Skeletal muscle tissue (tissue), 3 donors: ENCODE measurements at regions not wholly inside any gene's neighbourhood (a gene's known extent, or its start where the extent isn't known, plus 50 kb on each side); places are given as distances from the start of the nearest gene placed in this dataset.
A peak's percentile ranks its signal among the peaks of the same experiment; 100 is the strongest.
"Not testable (repeated sequence)": the region's sequence is repeated elsewhere in the genome, so short reads cannot be mapped to it uniquely, and the experiment has no call there.

Source experiments
- H3K27ac ChIP-seq: one replicate; pipeline ENCODE4 v1.7.0; 2013; ENCODE audit warnings: mild to moderate bottlenecking, low read depth, low read length, inconsistent platforms
- H3K27me3 ChIP-seq, 3 donors: one replicate each; pipeline ENCODE4 v1.7.0; 2013; ENCODE audit warnings: low read length in 3 of 3; ENCODE audit not compliant: control insufficient read depth in 3 of 3, insufficient read depth in 3 of 3
- H3K36me3 ChIP-seq, 3 donors: one replicate each; pipeline ENCODE4 v1.7.0; 2013; ENCODE audit warnings: low read length in 3 of 3; ENCODE audit not compliant: control insufficient read depth in 3 of 3, insufficient read depth in 3 of 3
- H3K4me1 ChIP-seq, 3 donors: one replicate each; pipeline ENCODE4 v1.7.0; 2013; ENCODE audit warnings: low read length in 3 of 3, mild to moderate bottlenecking in 3 of 3; ENCODE audit not compliant: control insufficient read depth in 3 of 3, insufficient read depth in 3 of 3
- H3K4me3 ChIP-seq, 3 donors: one replicate each; pipeline ENCODE4 v1.7.0; 2013; ENCODE audit warnings: low read length in 3 of 3
- H3K9ac ChIP-seq, 3 donors: one replicate each; pipeline ENCODE4 v1.7.0; 2013; ENCODE audit warnings: low read length in 3 of 3, mild to moderate bottlenecking in 3 of 3, moderate library complexity in 2 of 3, low read depth in 1 of 3
- H3K9me3 ChIP-seq, 3 donors: one replicate each; pipeline ENCODE4 v1.7.0; 2013; ENCODE audit warnings: low read length in 3 of 3; ENCODE audit not compliant: control insufficient read depth in 3 of 3
- donor health status: Osteomylitis.

DNA sequence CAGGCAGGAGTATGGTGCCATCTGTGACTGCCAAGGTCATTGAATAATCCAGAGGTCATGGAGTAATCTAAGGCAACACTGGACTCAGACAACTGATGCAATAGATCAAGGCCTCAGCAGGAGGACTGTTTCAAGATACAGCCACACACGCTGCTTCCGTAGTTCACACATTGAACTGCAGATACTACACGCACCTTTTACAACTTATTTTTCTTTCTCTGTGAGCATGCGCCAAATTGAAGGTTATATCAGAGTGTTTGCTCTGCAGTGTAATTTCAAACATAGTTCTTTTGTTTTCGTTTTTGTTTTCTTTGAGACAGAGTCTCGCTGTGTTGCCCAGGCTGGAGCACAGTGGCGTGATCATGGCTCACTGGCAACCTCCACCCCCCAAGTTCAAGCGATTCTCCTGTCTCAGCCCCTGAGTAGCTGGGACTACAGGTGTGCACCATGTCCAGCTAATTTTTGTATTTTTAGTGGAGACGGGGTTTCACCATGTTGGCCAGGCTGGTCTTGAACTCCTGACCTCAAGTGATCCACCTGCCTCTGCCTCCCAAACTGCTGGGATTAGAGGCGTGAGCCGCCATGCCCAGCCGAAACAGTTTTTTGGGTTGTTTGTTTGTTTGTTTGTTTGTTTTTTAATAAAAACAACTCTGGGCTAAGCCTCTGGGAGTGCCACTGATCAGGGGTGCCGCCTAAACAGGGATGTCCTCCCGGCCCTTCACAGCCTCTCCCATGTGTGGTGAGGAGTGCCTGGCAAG is 96.6 kb upstream of the NAA20 start:
- H3K27me3 ChIP-seq, result no peaks in the 10 kb centered on the region
- H3K9ac ChIP-seq, result peak overlapping the region; percentile 58 to 77 (median 71)
- H3K36me3 ChIP-seq, result no peaks in the 10 kb centered on the region
- H3K9me3 ChIP-seq, result no peaks in the 10 kb centered on the region
- H3K27ac ChIP-seq, result peak overlapping the region; percentile 90
- H3K4me1 ChIP-seq, result peaks cover 56 to 58% (median 57%) of the 10 kb centered on the region in 3 donors
- peak overlapping the region in 1 of 3 donors; percentile 46 for H3K4me3 ChIP-seq

DNA sequence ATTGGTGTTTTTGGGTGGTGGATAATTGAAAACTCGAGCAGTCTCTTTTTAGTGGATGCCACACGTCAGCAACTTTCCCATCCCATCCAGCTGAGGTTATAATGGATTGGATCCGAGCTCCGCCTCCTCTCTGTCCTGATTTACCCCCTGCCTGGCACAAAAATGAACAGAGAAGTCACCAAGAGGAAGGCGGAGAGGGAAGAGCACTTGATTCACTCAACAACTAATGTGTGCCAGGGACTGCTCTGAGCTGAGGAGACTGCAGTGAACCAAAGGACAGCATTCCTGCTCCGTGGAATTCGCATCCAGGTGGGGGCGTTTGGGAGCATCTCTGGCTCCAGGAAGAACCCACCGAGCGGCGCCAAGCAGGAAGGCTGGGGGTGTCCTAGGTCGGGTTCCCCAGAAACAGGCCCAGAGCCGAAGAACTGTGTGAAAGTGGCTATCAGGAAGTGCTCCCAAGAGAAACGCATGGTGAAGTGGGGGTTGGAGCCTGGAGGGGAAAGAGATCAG is 95.8 kb upstream of the NAA20 start:
- peak overlapping the region; percentile 46 to 65 (median 55) for H3K4me3 ChIP-seq
- peaks cover 57 to 60% (median 57%) of the 10 kb centered on the region in 3 donors for H3K4me1 ChIP-seq
- no peaks in the 10 kb centered on the region for H3K36me3 ChIP-seq
- no peaks in the 10 kb centered on the region for H3K9me3 ChIP-seq
- peak overlapping the region; percentile 90 for H3K27ac ChIP-seq
- H3K27me3 ChIP-seq, result no peaks in the 10 kb centered on the region
- H3K9ac ChIP-seq, result peak overlapping the region; percentile 58 to 77 (median 71)

DNA sequence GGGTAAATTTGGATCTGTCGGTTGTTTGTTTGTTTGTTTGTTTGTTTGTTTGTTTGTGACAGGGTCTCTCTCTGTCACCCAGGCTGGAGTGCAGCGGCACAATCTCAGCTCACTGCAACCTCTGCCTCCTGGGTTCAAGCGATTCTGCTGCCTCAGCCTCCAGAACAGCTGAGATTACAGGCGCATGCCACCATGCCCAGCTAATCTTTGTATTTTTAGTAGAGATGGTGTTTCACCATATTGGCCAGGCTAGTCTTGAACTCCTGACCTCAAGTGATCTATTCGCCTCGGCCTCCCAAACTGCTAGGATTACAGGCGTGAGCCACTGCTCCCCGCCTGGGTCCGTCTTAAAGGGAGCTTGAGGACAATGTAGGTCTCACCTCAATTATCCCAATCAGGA is 95.3 kb upstream of the NAA20 start:
- H3K9ac ChIP-seq, result peak overlapping the region in 2 of 3 donors; percentile 71 to 77
- H3K27me3 ChIP-seq, H3K9me3 ChIP-seq, H3K36me3 ChIP-seq: not testable (repeated sequence)
- H3K27ac ChIP-seq, result peak overlapping the region; percentile 90
- peak overlapping the region in 2 of 3 donors; percentile 46 to 65 for H3K4me3 ChIP-seq
- H3K4me1 ChIP-seq, result peaks cover 56 to 58% (median 57%) of the 10 kb centered on the region in 3 donors

DNA sequence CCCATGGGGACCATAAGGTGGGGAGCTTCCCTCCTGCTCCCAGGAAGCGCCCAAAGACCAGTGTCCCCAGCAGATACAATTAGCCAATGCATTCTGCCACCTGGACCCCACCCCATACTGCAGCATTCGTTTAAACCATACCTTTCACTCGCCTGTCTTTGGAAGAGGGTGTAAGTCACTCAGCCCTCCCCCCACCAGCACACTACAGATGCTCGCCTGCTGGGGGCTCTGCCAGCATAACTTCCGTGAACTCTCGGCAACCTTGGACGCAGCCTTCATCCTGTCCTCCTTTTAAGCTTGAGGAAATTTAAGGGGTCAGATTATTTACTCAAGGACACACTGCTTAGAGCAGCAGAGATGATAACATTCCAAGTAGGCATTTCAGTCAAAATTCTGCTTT is 94.4 kb upstream of the NAA20 start:
- no peaks in the 10 kb centered on the region for H3K27me3 ChIP-seq
- peaks cover 49 to 53% (median 52%) of the 10 kb centered on the region in 3 donors for H3K4me1 ChIP-seq
- no peaks in the 10 kb centered on the region for H3K36me3 ChIP-seq
- no peaks in the 10 kb centered on the region for H3K9me3 ChIP-seq
- H3K27ac ChIP-seq, result peak overlapping the region; percentile 90
- H3K4me3 ChIP-seq, result no peak overlapping the region
- peak overlapping the region in 1 of 3 donors; percentile 20 for H3K9ac ChIP-seq

DNA sequence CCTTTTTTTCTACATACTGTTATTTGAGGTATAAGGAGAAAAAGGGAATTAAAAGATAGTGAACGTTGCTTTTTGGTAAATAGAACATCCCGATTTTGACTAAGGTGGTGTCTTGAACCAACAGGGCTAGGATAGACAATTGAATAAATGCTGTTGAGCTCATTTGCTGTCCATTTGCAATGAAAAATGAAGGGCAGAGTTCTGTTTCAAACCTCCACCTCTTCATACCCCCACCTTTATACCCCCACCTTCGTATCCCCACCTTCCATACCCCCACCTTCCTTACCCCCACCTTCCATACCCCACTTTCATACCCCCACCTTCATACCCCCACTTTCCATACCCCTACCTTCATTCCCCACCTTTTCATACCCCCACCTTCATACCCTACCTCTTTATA is 93.4 kb upstream of the NAA20 start:
- no peak overlapping the region for H3K27ac ChIP-seq
- H3K9ac ChIP-seq, result no peak overlapping the region
- H3K4me3 ChIP-seq, result no peak overlapping the region
- H3K4me1 ChIP-seq, result peaks cover 42 to 50% (median 46%) of the 10 kb centered on the region in 3 donors
- H3K27me3 ChIP-seq, result no peaks in the 10 kb centered on the region
- no peaks in the 10 kb centered on the region for H3K9me3 ChIP-seq
- H3K36me3 ChIP-seq, result no peaks in the 10 kb centered on the region

DNA sequence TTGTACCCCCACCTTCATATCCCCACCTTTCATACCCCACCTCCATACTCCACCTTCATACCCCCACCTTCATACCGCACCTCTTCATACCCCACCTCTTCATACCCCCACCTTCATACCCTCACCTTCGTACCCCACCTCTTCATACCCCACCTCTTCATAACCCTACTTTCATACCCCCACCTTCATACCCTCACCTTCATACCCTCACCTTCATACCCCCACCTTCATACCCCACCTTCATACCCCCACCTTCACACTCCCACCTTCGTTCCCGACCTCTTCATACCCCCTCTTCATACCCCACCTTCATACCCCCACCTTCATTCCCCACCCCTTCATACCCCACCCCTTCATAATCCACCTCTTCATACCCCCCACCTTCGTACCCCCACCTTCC is 92.9 kb upstream of the NAA20 start:
- H3K9me3 ChIP-seq, result no peaks in the 10 kb centered on the region
- H3K36me3 ChIP-seq, result no peaks in the 10 kb centered on the region
- H3K27ac ChIP-seq, result no peak overlapping the region
- H3K4me3 ChIP-seq, result no peak overlapping the region
- no peak overlapping the region for H3K9ac ChIP-seq
- peaks cover 38 to 50% (median 46%) of the 10 kb centered on the region in 3 donors for H3K4me1 ChIP-seq
- no peaks in the 10 kb centered on the region for H3K27me3 ChIP-seq

GRCh38 chr20:19926591-19926990 is 90.6 kb upstream of the NAA20 start:
- Histone ChIP-seq H3K27ac (no peak overlapping the region), H3K9ac (no peak overlapping the region), H3K4me3 (no peak overlapping the region), H3K9me3 (no peaks in the 10 kb centered on the region), H3K36me3 (no peaks in the 10 kb centered on the region), H3K27me3 (no peaks in the 10 kb centered on the region), H3K4me1 (peaks cover 27 to 38% (median 29%) of the 10 kb centered on the region in 3 donors)

- H3K9me3 ChIP-seq, result no peaks in the 10 kb centered on the region
- no peak overlapping the region for H3K4me3 ChIP-seq
- H3K27me3 ChIP-seq, result no peaks in the 10 kb centered on the region
- H3K4me1 ChIP-seq, result peaks cover 28 to 38% (median 29%) of the 10 kb centered on the region in 3 donors
- H3K9ac ChIP-seq, result no peak overlapping the region
- H3K36me3 ChIP-seq, result no peaks in the 10 kb centered on the region
- no peak overlapping the region for H3K27ac ChIP-seq
Measured at GRCh38 chr20:19928328-19929011, 88.7 kb upstream of the NAA20 start.

- Histone ChIP-seq H3K4me1 (peaks cover 29 to 39% (median 30%) of the 10 kb centered on the region in 3 donors), H3K27ac (no peak overlapping the region), H3K36me3 (no peaks in the 10 kb centered on the region)
Measured at GRCh38 chr20:19929012-19929360, 88.2 kb upstream of the NAA20 start.

More at GRCh38 chr20:19929012-19929360, 88.2 kb upstream of the NAA20 start:
- H3K4me3 ChIP-seq, result no peak overlapping the region
- no peaks in the 10 kb centered on the region for H3K27me3 ChIP-seq
- no peak overlapping the region for H3K9ac ChIP-seq
- H3K9me3 ChIP-seq, result no peaks in the 10 kb centered on the region
